PC-9 (cell line): ENCODE measurements at regions not wholly inside any gene's neighbourhood (a gene's known extent, or its start where the extent isn't known, plus 50 kb on each side); places are given as distances from the start of the nearest gene placed in this dataset.

Source experiments
- EZH2 ChIP-seq: fragments of 200-600 bp; sonication (generic); IDR thresholded peaks from 2 replicates; pipeline ENCODE4 v1.8.0; 2017; ENCODE audit warnings: antibody characterized with exemption, low read depth
- TF ChIP-seq, protein P1 (sequence below): fragments of 200-600 bp; sonication (generic); conservative IDR thresholded peaks from 2 replicates; pipeline ENCODE4 v1.6.1; 2017; ENCODE audit warnings: mixed run types, antibody characterized with exemption, mild to moderate bottlenecking, moderate library complexity

DNA sequence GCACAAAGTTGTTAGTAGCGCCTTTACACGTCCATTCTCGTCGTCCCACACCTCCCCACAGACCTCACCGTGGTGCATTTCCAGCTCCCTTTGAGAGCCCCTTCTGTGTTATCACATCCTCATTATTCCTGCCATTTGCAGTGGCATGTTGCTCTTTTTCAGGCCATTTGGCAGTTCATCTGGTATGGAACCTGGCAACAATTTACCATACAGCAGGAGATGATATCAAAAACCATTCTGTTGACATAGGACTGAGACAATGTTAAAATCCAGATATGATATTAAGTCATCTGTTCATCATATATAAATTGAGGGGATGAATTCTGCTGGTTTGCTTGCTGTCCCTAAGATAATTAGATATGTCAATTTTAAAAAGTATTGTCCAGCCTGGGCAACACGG lies 83.0 kb downstream of the TMEM174 start:
- TF ChIP-seq, protein P1, sequence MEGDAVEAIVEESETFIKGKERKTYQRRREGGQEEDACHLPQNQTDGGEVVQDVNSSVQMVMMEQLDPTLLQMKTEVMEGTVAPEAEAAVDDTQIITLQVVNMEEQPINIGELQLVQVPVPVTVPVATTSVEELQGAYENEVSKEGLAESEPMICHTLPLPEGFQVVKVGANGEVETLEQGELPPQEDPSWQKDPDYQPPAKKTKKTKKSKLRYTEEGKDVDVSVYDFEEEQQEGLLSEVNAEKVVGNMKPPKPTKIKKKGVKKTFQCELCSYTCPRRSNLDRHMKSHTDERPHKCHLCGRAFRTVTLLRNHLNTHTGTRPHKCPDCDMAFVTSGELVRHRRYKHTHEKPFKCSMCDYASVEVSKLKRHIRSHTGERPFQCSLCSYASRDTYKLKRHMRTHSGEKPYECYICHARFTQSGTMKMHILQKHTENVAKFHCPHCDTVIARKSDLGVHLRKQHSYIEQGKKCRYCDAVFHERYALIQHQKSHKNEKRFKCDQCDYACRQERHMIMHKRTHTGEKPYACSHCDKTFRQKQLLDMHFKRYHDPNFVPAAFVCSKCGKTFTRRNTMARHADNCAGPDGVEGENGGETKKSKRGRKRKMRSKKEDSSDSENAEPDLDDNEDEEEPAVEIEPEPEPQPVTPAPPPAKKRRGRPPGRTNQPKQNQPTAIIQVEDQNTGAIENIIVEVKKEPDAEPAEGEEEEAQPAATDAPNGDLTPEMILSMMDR: no peak
- TF ChIP-seq EZH2: no peak
